ENCODE measurements at regions not wholly inside any gene's neighbourhood (a gene's known extent, or its start where the extent isn't known, plus 50 kb on each side); places are given as distances from the start of the nearest gene placed in this dataset.

GRCh38 chr13:99892866-99893504 lies 78.6 kb downstream of the ZIC5 start:
- DNase-seq, result no peak

- DNase-seq, result no peak
Observed at GRCh38 chr13:99892196-99892613, 79.4 kb downstream of the ZIC5 start.

- no peak for DNase-seq
Observed at GRCh38 chr13:99886706-99887105, 84.9 kb downstream of the ZIC5 start.

GRCh38 chr13:99884913-99885312 lies 86.7 kb downstream of the ZIC5 start:
- DNase-seq, result no peak

- no peak for DNase-seq
Observed at GRCh38 chr13:99883805-99884204, 87.8 kb downstream of the ZIC5 start.

- DNase-seq, result no peak
Observed at GRCh38 chr13:99878921-99879610, 92.5 kb downstream of the ZIC5 start.

GRCh38 chr13:99876651-99877050 lies 94.9 kb downstream of the ZIC5 start:
- DNase-seq, result no peak

- DNase-seq, result no peak
Observed at GRCh38 chr13:99875391-99875790, 96.2 kb downstream of the ZIC5 start.

GRCh38 chr13:99873832-99874430 lies 97.6 kb downstream of the ZIC5 start:
- DNase-seq, result no peak

- DNase-seq, result no peak
Observed at GRCh38 chr13:99873141-99873540, 98.4 kb downstream of the ZIC5 start.

GRCh38 chr13:99871249-99871898 lies 100.2 kb downstream of the ZIC5 start:
- DNase-seq, result peak; percentile 73

GRCh38 chr13:99870541-99870940 lies 101.0 kb downstream of the ZIC5 start:
- DNase-seq, result no peak

GRCh38 chr13:99869830-99870229 lies 101.7 kb downstream of the ZIC5 start:
- no peak for DNase-seq

GRCh38 chr13:99868767-99869166 lies 102.8 kb downstream of the ZIC5 start:
- no peak for DNase-seq

GRCh38 chr13:99867535-99868257 lies 103.9 kb downstream of the ZIC5 start:
- DNase-seq, result no peak

GRCh38 chr13:99866781-99867180 lies 104.8 kb downstream of the ZIC5 start:
- no peak for DNase-seq

- DNase-seq, result no peak
Observed at GRCh38 chr13:99865420-99865930, 106.1 kb downstream of the ZIC5 start.

GRCh38 chr13:99864627-99864990 lies 107.0 kb downstream of the ZIC5 start:
- DNase-seq, result no peak

- no peak for DNase-seq
Observed at GRCh38 chr13:99863789-99864626, 107.6 kb downstream of the ZIC5 start.

- no peak for DNase-seq
Observed at GRCh38 chr13:99862244-99862643, 109.3 kb downstream of the ZIC5 start.

GRCh38 chr13:99861771-99862170 lies 109.8 kb downstream of the ZIC5 start:
- DNase-seq, result no peak

- DNase-seq, result no peak
Observed at GRCh38 chr13:99860745-99861144, 110.8 kb downstream of the ZIC5 start.
